H9 (cell line): ENCODE measurements at regions not wholly inside any gene's neighbourhood (a gene's known extent, or its start where the extent isn't known, plus 50 kb on each side); places are given as distances from the start of the nearest gene placed in this dataset.

Experiments used
- DNase-seq: peaks from one replicate; pipeline ENCODE4 v3.0.0-alpha.2; 2017
- H2AFZ ChIP-seq: one replicate; pipeline ENCODE4 v1.6.1; 2013; ENCODE audit warnings: mild to moderate bottlenecking, low read length, control low read depth, moderate library complexity
- H2AK5ac ChIP-seq: 2 replicates; pipeline ENCODE4 v1.6.1; 2013; ENCODE audit warnings: low read length, control low read depth, mixed read lengths; ENCODE audit not compliant: insufficient read length
- H2BK120ac ChIP-seq: one replicate; pipeline ENCODE4 v1.6.1; 2013; ENCODE audit warnings: low read depth, mild to moderate bottlenecking, low read length, control low read depth, inconsistent platforms; ENCODE audit not compliant: poor library complexity, severe bottlenecking
- H2BK12ac ChIP-seq: 2 replicates; pipeline ENCODE4 v1.6.1; 2013; ENCODE audit warnings: low read length, control low read depth, mixed read lengths, low read depth; ENCODE audit not compliant: insufficient read length
- H2BK15ac ChIP-seq: 2 replicates; pipeline ENCODE4 v1.6.1; 2013; ENCODE audit warnings: low read depth, low read length, control low read depth
- H2BK20ac ChIP-seq: one replicate; pipeline ENCODE4 v1.6.1; 2013; ENCODE audit warnings: low read depth, mild to moderate bottlenecking, low read length, control low read depth, inconsistent platforms; ENCODE audit not compliant: poor library complexity, severe bottlenecking
- H2BK5ac ChIP-seq: 2 replicates; pipeline ENCODE4 v1.6.1; 2013; ENCODE audit warnings: low read length, control low read depth, mixed read lengths; ENCODE audit not compliant: insufficient read length
- H3K14ac ChIP-seq: 2 replicates; pipeline ENCODE4 v1.6.1; 2013; ENCODE audit warnings: low read length, control low read depth; ENCODE audit not compliant: insufficient read depth
- H3K18ac ChIP-seq: 2 replicates; pipeline ENCODE4 v1.6.1; 2013; ENCODE audit warnings: low read depth, mild to moderate bottlenecking, mixed read lengths, low read length, control low read depth; ENCODE audit not compliant: insufficient read length
- H3K23ac ChIP-seq: 2 replicates; pipeline ENCODE4 v1.6.1; 2013; ENCODE audit warnings: low read length, control low read depth, mixed read lengths, low read depth; ENCODE audit not compliant: insufficient read length
- H3K23me2 ChIP-seq: 2 replicates; pipeline ENCODE4 v1.6.1; 2013; ENCODE audit warnings: low read depth, mild to moderate bottlenecking, mixed read lengths, low read length, control low read depth; ENCODE audit not compliant: insufficient read length, poor library complexity, severe bottlenecking
- H3K27ac ChIP-seq: 2 replicates; pipeline ENCODE4 v1.5.1; 2013; ENCODE audit warnings: low read length, control low read depth, mixed read lengths, low read depth; ENCODE audit not compliant: insufficient read length
- H3K27me3 ChIP-seq: 2 replicates; pipeline ENCODE4 v1.6.1; 2013; ENCODE audit warnings: low read length, control low read depth, inconsistent platforms; ENCODE audit not compliant: insufficient read depth
- H3K4ac ChIP-seq: 2 replicates; pipeline ENCODE4 v1.6.1; 2013; ENCODE audit warnings: low read depth, mild to moderate bottlenecking, control low read depth, inconsistent platforms, low read length, moderate library complexity
- H3K4me1 ChIP-seq: 2 replicates; pipeline ENCODE4 v1.6.1; 2013; ENCODE audit warnings: low read length, control low read depth, inconsistent platforms; ENCODE audit not compliant: insufficient read depth
- H3K4me2 ChIP-seq: 2 replicates; pipeline ENCODE4 v1.6.1; 2013; ENCODE audit warnings: low read length, control low read depth, mixed read lengths; ENCODE audit not compliant: insufficient read length, insufficient read depth
- H3K56ac ChIP-seq: 2 replicates; pipeline ENCODE4 v1.6.1; 2013; ENCODE audit warnings: low read depth, mild to moderate bottlenecking, mixed read lengths, low read length, control low read depth; ENCODE audit not compliant: insufficient read length
- H3K79me1 ChIP-seq: 2 replicates; pipeline ENCODE4 v1.6.1; 2013; ENCODE audit warnings: low read depth, mild to moderate bottlenecking, moderate library complexity, low read length, control low read depth, inconsistent platforms; ENCODE audit not compliant: insufficient read depth, poor library complexity, severe bottlenecking
- H3K79me2 ChIP-seq: 2 replicates; pipeline ENCODE4 v1.6.1; 2013; ENCODE audit warnings: low read length, control low read depth, inconsistent platforms; ENCODE audit not compliant: insufficient read depth
- H3K9ac ChIP-seq: 2 replicates; pipeline ENCODE4 v1.6.1; 2013; ENCODE audit warnings: low read length, control low read depth, mixed read lengths; ENCODE audit not compliant: insufficient read length; ENCODE audit errors: extremely low read depth
- H3K9me3 ChIP-seq: one replicate; pipeline ENCODE4 v1.6.1; 2013; ENCODE audit warnings: low read depth, low read length, inconsistent platforms; ENCODE audit not compliant: control insufficient read depth
- H3T11ph ChIP-seq: one replicate; pipeline ENCODE4 v1.6.1; 2013; ENCODE audit warnings: mild to moderate bottlenecking, low read length, control low read depth, inconsistent platforms
- H4K20me1 ChIP-seq: one replicate; pipeline ENCODE4 v1.6.1; 2013; ENCODE audit not compliant: control insufficient read depth, insufficient read length, insufficient read depth
- H4K5ac ChIP-seq: 2 replicates; pipeline ENCODE4 v1.6.1; 2013; ENCODE audit warnings: low read depth, mild to moderate bottlenecking, mixed read lengths, low read length, control low read depth; ENCODE audit not compliant: insufficient read length
- H4K8ac ChIP-seq: replicated peaks from 2 replicates; pipeline ENCODE4 v1.6.1; 2013; ENCODE audit warnings: low read length, control low read depth, mixed read lengths, low read depth; ENCODE audit not compliant: insufficient read length
- H4K91ac ChIP-seq: 2 replicates; pipeline ENCODE4 v1.6.1; 2013; ENCODE audit warnings: low read depth, mild to moderate bottlenecking, moderate library complexity, mixed read lengths, low read length, control low read depth; ENCODE audit not compliant: insufficient read length
- H3K27ac Mint-ChIP-seq, 3 experiments: 2 replicates in 2 of 3; 3 replicates in 1 of 3; pipeline ENCODE4 v1.8.0; 2020 to 2021; ENCODE audit warnings: mixed read lengths in 3 of 3, mild to moderate bottlenecking in 1 of 3, moderate library complexity in 1 of 3
- H3K27me3 Mint-ChIP-seq: 2 replicates; pipeline ENCODE4 v1.8.0; 2021; ENCODE audit warnings: low read depth, mild to moderate bottlenecking, moderate library complexity, mixed read lengths
- H3K36me3 Mint-ChIP-seq, 3 experiments: 2 replicates in 2 of 3; 3 replicates in 1 of 3; pipeline ENCODE4 v1.8.0; 2020 to 2021; ENCODE audit warnings: low read depth in 3 of 3, mixed read lengths in 3 of 3; ENCODE audit not compliant: insufficient read depth in 1 of 3
- H3K4me1 Mint-ChIP-seq, 2 experiments: 2 replicates each; pipeline ENCODE4 v1.8.0; 2020; ENCODE audit warnings: mixed read lengths in 2 of 2
- H3K4me3 Mint-ChIP-seq, 2 experiments: 2 replicates in 1 of 2; 3 replicates in 1 of 2; pipeline ENCODE4 v1.8.0; 2020 to 2021; ENCODE audit warnings: mild to moderate bottlenecking in 2 of 2, mixed read lengths in 2 of 2, moderate library complexity in 1 of 2
- H3K9me3 Mint-ChIP-seq, 2 experiments: 2 replicates in 1 of 2; 3 replicates in 1 of 2; pipeline ENCODE4 v1.8.0; 2020; ENCODE audit warnings: mild to moderate bottlenecking in 2 of 2, mixed read lengths in 2 of 2, moderate library complexity in 1 of 2
- CTCF ChIP-seq: fragments of 200-600 bp; sonication (generic); conservative IDR thresholded peaks from 3 replicates; pipeline ENCODE4 v1.8.0; 2021; ENCODE audit warnings: antibody characterized with exemption, mild to moderate bottlenecking
- WGBS: extraction: QIAGEN DNeasy Blood & Tissue Kit; methylation state at CpG from one replicate; pipeline ENCODE4 v1.1.7; 2013; ENCODE audit warnings: missing lambda C conversion rate, low lambda C conversion rate, mixed read lengths; ENCODE audit not compliant: insufficient read length; ENCODE audit errors: extremely low coverage; 5-methylcytosine and 5-hydroxymethylcytosine counted together

- Histone ChIP-seq H2AK5ac (no peak overlapping the region), H3K23ac (no peak overlapping the region), H3K79me1 (no peaks in the 10 kb centered on the region), H4K5ac (no peak overlapping the region), H3K4me2 (no peak overlapping the region), H2BK120ac (no peak overlapping the region), H2BK5ac (no peak overlapping the region), H3K27ac (no peak overlapping the region), H2BK20ac (no peak overlapping the region), H4K20me1 (no peaks in the 10 kb centered on the region), H3K18ac (no peak overlapping the region), H2BK12ac (no peak overlapping the region), H3K9ac (no peak overlapping the region), H4K91ac (no peak overlapping the region), H3T11ph (no peak overlapping the region), H3K23me2 (no peaks in the 10 kb centered on the region), H3K4me1 (no peaks in the 10 kb centered on the region), H3K79me2 (no peaks in the 10 kb centered on the region), H3K56ac (no peak overlapping the region), H3K27me3 (no peaks in the 10 kb centered on the region), H3K14ac (no peak overlapping the region), H2AFZ (no peak overlapping the region), H2BK15ac (no peak overlapping the region), H3K4ac (no peak overlapping the region), H3K9me3 (no peaks in the 10 kb centered on the region), H4K8ac (no peak overlapping the region)
- no peak for DNase-seq
- WGBS = no CpG with 5 or more reads among the region's 5 CpGs
- peaks cover 4 to 7% of the 10 kb centered on the region in 2 experiments; a peak in 3 of 4 replicates for H3K4me1 Mint-ChIP-seq
- no peak overlapping the region for H3K27ac Mint-ChIP-seq
- H3K36me3 Mint-ChIP-seq = no peaks in the 10 kb centered on the region
- TF ChIP-seq CTCF = no peak
- H3K27me3 Mint-ChIP-seq = no peaks in the 10 kb centered on the region
- no peaks in the 10 kb centered on the region for H3K9me3 Mint-ChIP-seq
- no peak overlapping the region for H3K4me3 Mint-ChIP-seq
Measured at GRCh38 chr16:7115898-7116297, 216.7 kb upstream of the RBFOX1 start.
